A673 (cell line): ENCODE measurements at regions not wholly inside any gene's neighbourhood (a gene's known extent, or its start where the extent isn't known, plus 50 kb on each side); places are given as distances from the start of the nearest gene placed in this dataset.

ENCODE experiments used
- BruUV-seq: library from RNA; stranded (reverse); fragments of 400-500 nt; replicated peaks from 2 replicates; lab custom pipeline; 2021; lab: Mats Ljungman, UMichigan
- CTCF ChIA-PET: fragments of 300-600 bp; sonication (Branson Sonifier 250); formaldehyde crosslinking; loops from one replicate; lab custom pipeline; 2022; ENCODE audit warnings: antibody characterized with exemption; lab: Charles Lee
- POLR2A ChIA-PET: fragments of 300-600 bp; sonication (Branson Sonifier 250); formaldehyde crosslinking; loops from one replicate; lab custom pipeline; 2022; ENCODE audit warnings: antibody characterized with exemption; ENCODE audit not compliant: low non-redundant PET; lab: Charles Lee
- DNase-seq: peaks from one replicate; pipeline ENCODE4 v3.0.0-alpha.2; 2015; ENCODE audit warnings: low spot score
- H3K27ac ChIP-seq: fragments of 200-600 bp; sonication (generic); 2 replicates; pipeline ENCODE4 v1.5.1; 2016; ENCODE audit warnings: mixed run types, low read depth, mild to moderate bottlenecking, mixed read lengths, antibody characterized with exemption, low read length; ENCODE audit not compliant: poor library complexity, severe bottlenecking
- H3K27me3 ChIP-seq: fragments of 200-600 bp; sonication (generic); replicated peaks from 2 replicates; pipeline ENCODE4 v1.6.1; 2017; ENCODE audit warnings: mixed run types, low read depth, mild to moderate bottlenecking, mixed read lengths, antibody characterized with exemption, low read length; ENCODE audit not compliant: insufficient read depth, poor library complexity
- H3K36me3 ChIP-seq: fragments of 200-600 bp; sonication (generic); 2 replicates; pipeline ENCODE4 v1.6.1; 2016; ENCODE audit warnings: mixed run types, mild to moderate bottlenecking, mixed read lengths, antibody characterized with exemption, low read length; ENCODE audit not compliant: insufficient read depth, poor library complexity, severe bottlenecking
- H3K4me1 ChIP-seq: fragments of 200-600 bp; sonication (generic); 2 replicates; pipeline ENCODE4 v1.6.1; 2017; ENCODE audit warnings: mixed run types, mild to moderate bottlenecking, mixed read lengths, antibody characterized with exemption, low read length; ENCODE audit not compliant: insufficient read depth, poor library complexity, severe bottlenecking
- H3K4me3 ChIP-seq: fragments of 200-600 bp; sonication (generic); 2 replicates; pipeline ENCODE4 v1.5.1; 2016; ENCODE audit warnings: low read depth, mixed run types, mild to moderate bottlenecking, mixed read lengths, low read length; ENCODE audit not compliant: poor library complexity, severe bottlenecking
- H3K9me3 ChIP-seq: fragments of 200-600 bp; sonication (generic); 2 replicates; pipeline ENCODE4 v1.6.1; 2016; ENCODE audit warnings: mixed run types, low read depth, mild to moderate bottlenecking, mixed read lengths, antibody characterized with exemption, low read length; ENCODE audit not compliant: poor library complexity, severe bottlenecking
- EZH2 ChIP-seq: fragments of 200-600 bp; sonication (generic); IDR thresholded peaks from 2 replicates; pipeline ENCODE4 v1.6.1; 2017; ENCODE audit warnings: borderline replicate concordance, low read depth, mild to moderate bottlenecking, mixed read lengths, antibody characterized with exemption, low read length; ENCODE audit not compliant: poor library complexity, severe bottlenecking
- intact Hi-C: fragments of 100-400 bp; cut with micrococcal nuclease; formaldehyde crosslinking; loops from one replicate; pipeline ENCODE4 v1.10.0; 2022; ENCODE audit not compliant: unreplicated experiment
- TF ChIP-seq, protein P1 (sequence below): fragments of 300-800, 200-600 bp; sonication (generic); conservative IDR thresholded peaks from 2 replicates; pipeline ENCODE4 v1.5.1; 2017; ENCODE audit warnings: low read depth, mild to moderate bottlenecking, antibody characterized with exemption, low read length, moderate library complexity, mixed read lengths

DNA sequence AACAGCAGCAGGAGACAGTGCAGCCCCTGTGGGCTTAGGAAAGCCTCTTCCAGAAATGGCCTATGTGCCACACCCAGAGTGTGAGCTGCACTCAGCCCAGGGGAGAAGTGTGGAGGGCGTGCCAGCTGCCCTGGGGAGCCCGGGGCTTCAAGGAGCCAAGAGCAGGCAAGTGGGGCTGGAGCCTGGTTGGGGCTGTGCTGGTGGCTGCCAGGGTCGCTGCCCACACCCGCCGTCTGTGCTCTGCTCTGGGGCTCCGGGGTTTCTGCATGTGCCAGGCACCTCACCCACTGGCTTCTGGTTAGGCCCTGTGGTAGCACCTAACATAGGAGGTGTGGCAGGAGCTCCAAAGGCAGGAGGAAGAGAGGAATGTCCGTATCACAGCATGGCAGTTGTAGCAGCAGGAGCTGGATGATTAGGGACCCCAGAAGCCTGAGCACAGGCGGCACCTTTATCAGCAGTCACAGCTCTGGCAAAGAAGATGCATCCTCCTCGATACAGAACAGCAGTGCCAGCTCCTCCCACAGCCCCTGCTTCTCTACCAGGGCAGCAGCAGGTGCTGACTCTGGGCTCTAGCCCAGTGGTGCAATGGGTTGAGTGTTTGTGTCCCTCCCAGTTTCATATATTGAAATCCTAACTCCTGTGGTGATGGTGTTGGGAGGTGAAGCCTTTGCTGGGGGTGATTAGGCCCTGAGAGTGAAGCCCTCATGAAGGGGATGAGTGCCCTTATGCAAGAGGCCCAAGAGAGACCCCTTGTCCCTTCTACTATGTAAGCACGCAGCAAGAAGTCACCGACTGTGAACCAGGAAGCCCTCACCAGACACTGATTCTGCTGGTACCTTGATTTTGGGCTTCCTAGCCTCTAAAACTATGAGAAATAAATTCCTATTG, 70.0 kb upstream of the KLF13 start:
- Histone ChIP-seq H3K27me3 (no peaks in the 10 kb centered on the region), H3K27ac (no peak overlapping the region), H3K9me3 (no peaks in the 10 kb centered on the region), H3K4me1 (no peaks in the 10 kb centered on the region), H3K4me3 (no peak overlapping the region), H3K36me3 (no peaks in the 10 kb centered on the region)
- intact Hi-C loops = no loop called here
- DNase-seq = no peak
- ChIA-PET CTCF (no interaction called here), POLR2A (no interaction called here)
- no peak for TF ChIP-seq EZH2
- TF ChIP-seq, protein P1, sequence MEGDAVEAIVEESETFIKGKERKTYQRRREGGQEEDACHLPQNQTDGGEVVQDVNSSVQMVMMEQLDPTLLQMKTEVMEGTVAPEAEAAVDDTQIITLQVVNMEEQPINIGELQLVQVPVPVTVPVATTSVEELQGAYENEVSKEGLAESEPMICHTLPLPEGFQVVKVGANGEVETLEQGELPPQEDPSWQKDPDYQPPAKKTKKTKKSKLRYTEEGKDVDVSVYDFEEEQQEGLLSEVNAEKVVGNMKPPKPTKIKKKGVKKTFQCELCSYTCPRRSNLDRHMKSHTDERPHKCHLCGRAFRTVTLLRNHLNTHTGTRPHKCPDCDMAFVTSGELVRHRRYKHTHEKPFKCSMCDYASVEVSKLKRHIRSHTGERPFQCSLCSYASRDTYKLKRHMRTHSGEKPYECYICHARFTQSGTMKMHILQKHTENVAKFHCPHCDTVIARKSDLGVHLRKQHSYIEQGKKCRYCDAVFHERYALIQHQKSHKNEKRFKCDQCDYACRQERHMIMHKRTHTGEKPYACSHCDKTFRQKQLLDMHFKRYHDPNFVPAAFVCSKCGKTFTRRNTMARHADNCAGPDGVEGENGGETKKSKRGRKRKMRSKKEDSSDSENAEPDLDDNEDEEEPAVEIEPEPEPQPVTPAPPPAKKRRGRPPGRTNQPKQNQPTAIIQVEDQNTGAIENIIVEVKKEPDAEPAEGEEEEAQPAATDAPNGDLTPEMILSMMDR = no peak
- BruUV-seq = no TSS peak

DNA sequence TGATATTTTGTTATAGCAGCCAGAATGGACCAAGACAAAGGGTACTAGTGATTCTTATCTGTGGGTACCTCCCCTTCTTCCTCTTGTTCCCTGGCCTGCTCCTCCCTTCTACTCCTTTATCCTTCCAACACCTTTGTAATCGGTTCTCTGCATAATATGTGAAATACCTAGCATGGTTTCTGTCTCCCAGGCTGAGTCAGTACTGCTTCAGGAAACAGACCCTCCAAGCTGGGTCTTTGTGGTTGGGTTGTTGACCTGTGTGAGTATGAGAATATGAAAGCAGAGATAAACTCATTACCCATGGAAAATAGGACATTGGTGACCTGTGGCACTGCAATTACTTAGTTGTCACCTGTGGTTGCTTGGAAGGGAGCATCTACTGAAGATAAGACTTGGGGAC, 69.3 kb upstream of the KLF13 start:
- ChIA-PET POLR2A (no interaction called here), CTCF (no interaction called here)
- TF ChIP-seq, protein P1 = no peak
- no peak for TF ChIP-seq EZH2
- Histone ChIP-seq H3K9me3 (no peaks in the 10 kb centered on the region), H3K27ac (no peak overlapping the region), H3K36me3 (no peaks in the 10 kb centered on the region), H3K4me1 (no peaks in the 10 kb centered on the region), H3K27me3 (no peaks in the 10 kb centered on the region), H3K4me3 (no peak overlapping the region)
- intact Hi-C loops = no loop called here
- DNase-seq = no peak
- no TSS peak for BruUV-seq

DNA sequence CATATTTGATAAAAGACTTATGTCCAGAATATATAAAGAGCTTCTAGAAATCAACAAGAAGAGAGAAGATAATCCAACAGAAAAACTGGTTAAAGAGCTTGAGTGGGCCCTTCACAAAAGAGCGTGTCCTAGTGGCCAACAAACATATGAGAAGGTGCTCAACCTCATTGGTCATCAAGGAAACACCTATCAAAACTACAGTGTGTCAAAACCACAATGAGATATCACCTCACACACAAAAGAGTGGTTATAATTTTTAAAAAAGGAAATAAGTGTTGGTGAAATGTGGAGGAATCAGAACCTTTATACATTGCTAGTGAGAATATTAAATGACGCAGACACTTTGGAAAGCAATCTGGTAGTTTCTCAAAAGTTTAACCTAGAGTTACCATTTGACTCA, 68.4 kb upstream of the KLF13 start:
- no peak for DNase-seq
- BruUV-seq = no TSS peak
- no peak for TF ChIP-seq EZH2
- TF ChIP-seq, protein P1 = no peak
- H3K27me3 ChIP-seq = no peaks in the 10 kb centered on the region
- H3K36me3 ChIP-seq = no peaks in the 10 kb centered on the region
- intact Hi-C loops = no loop called here
- H3K9me3 ChIP-seq = no peaks in the 10 kb centered on the region
- H3K4me3 ChIP-seq = no peak overlapping the region
- H3K27ac ChIP-seq = no peak overlapping the region
- ChIA-PET POLR2A (interaction anchor here (0.6 kb wide), 1 partner anchor 74 kb away, joined by 3 read pairs; no protein-coding TSS in a partner anchor), CTCF (no interaction called here)
- H3K4me1 ChIP-seq = no peaks in the 10 kb centered on the region
